Hematopoietic multipotent progenitor cell treated with erythropoietin and hydrocortisone succinate and interleukin-3 and kit ligand, for 8 days (in vitro differentiated cells): ENCODE measurements at regions not wholly inside any gene's neighbourhood (a gene's known extent, or its start where the extent isn't known, plus 50 kb on each side); places are given as distances from the start of the nearest gene placed in this dataset.

ENCODE experiments used
- DNase-seq: peaks from one replicate; pipeline ENCODE4 v3.0.0-alpha.2; 2015

GRCh38 chr11:33520112-33520511 is 180.5 kb downstream of the C11orf91 start:
- DNase-seq = no peak

- DNase-seq = no peak
These were observed 185.3 kb downstream of the C11orf91 start for GRCh38 chr11:33515347-33515746.

- no peak for DNase-seq
These were observed 186.3 kb downstream of the C11orf91 start for GRCh38 chr11:33514079-33514925.

- DNase-seq = no peak
These were observed 191.0 kb downstream of the C11orf91 start for GRCh38 chr11:33509632-33510031.

GRCh38 chr11:33507967-33508366 is 192.7 kb downstream of the C11orf91 start:
- no peak for DNase-seq

GRCh38 chr11:33507356-33507755 is 193.3 kb downstream of the C11orf91 start:
- no peak for DNase-seq

- DNase-seq = no peak
These were observed 195.5 kb downstream of the C11orf91 start for GRCh38 chr11:33505093-33505492.

- DNase-seq = peak; percentile 36
These were observed 199.7 kb downstream of the C11orf91 start for GRCh38 chr11:33500861-33501479.

- DNase-seq = no peak
These were observed 200.3 kb downstream of the C11orf91 start for GRCh38 chr11:33500332-33500731.

- DNase-seq = no peak
These were observed 208.0 kb downstream of the C11orf91 start for GRCh38 chr11:33492596-33492995.

GRCh38 chr11:33490842-33491370 is 209.7 kb downstream of the C11orf91 start:
- DNase-seq = no peak

- no peak for DNase-seq
These were observed 211.7 kb downstream of the C11orf91 start for GRCh38 chr11:33488971-33489370.

- DNase-seq = no peak
These were observed 220.0 kb downstream of the C11orf91 start for GRCh38 chr11:33480626-33481025.

GRCh38 chr11:33479231-33479630 is 221.4 kb downstream of the C11orf91 start:
- no peak for DNase-seq

GRCh38 chr11:33478111-33478573 is 221.0 kb downstream of the HIPK3 start:
- DNase-seq = no peak

- no peak for DNase-seq
These were observed 219.9 kb downstream of the HIPK3 start for GRCh38 chr11:33476945-33477606.

- no peak for DNase-seq
These were observed 218.8 kb downstream of the HIPK3 start for GRCh38 chr11:33475993-33476392.

- DNase-seq = no peak
These were observed 217.7 kb downstream of the HIPK3 start for GRCh38 chr11:33474866-33475265.

GRCh38 chr11:33471541-33471940 is 214.4 kb downstream of the HIPK3 start:
- DNase-seq = no peak

GRCh38 chr11:33467966-33468365 is 210.8 kb downstream of the HIPK3 start:
- no peak for DNase-seq

- DNase-seq = no peak
These were observed 205.9 kb downstream of the HIPK3 start for GRCh38 chr11:33463059-33463458.

GRCh38 chr11:33461369-33462125 is 204.4 kb downstream of the HIPK3 start:
- no peak for DNase-seq

GRCh38 chr11:33457948-33458347 is 200.8 kb downstream of the HIPK3 start:
- DNase-seq = no peak
